HCT116 (cell line): ENCODE measurements at regions not wholly inside any gene's neighbourhood (a gene's known extent, or its start where the extent isn't known, plus 50 kb on each side); places are given as distances from the start of the nearest gene placed in this dataset.

Source experiments
- ATAC-seq: fragments of 200-7000 bp; cut with Tn5 transposase; 2 replicates; pipeline ENCODE4 v1.9.1; 2020; ENCODE audit warnings: mild to moderate bottlenecking, moderate library complexity
- BruUV-seq: library from RNA; stranded (reverse); fragments of 400-500 nt; replicated peaks from 2 replicates; lab custom pipeline; 2021; lab: Mats Ljungman, UMichigan
- CTCF ChIA-PET: fragments of 300-600 bp; sonication (Branson Sonifier 250); formaldehyde crosslinking; loops from one replicate; lab custom pipeline; 2021; ENCODE audit warnings: antibody characterized with exemption; lab: Charles Lee
- POLR2A ChIA-PET: fragments of 300-600, 350-600 bp; sonication (Branson Sonifier 250); formaldehyde crosslinking; loops from one replicate; lab custom pipeline; 2021; ENCODE audit warnings: antibody characterized with exemption; lab: Charles Lee
- RAD21 ChIA-PET, 2 experiments: fragments of 300-600 bp; sonication (Branson Sonifier 250); formaldehyde crosslinking; loops; one replicate each; lab custom pipeline; 2023; ENCODE audit warnings: low total read pairs in 2 of 2; ENCODE audit not compliant: uncharacterized antibody in 2 of 2, unreplicated experiment in 2 of 2, low non-redundant PET in 1 of 2; lab: Charles Lee
- DNase-seq: peaks from one replicate; pipeline ENCODE4 v3.0.0-alpha.2; 2010; ENCODE audit warnings: low read depth, low spot score
- H2AFZ ChIP-seq: fragments of 200-600 bp; shearing (Covaris generic), sonication (generic); 2 replicates; pipeline ENCODE4 v1.6.1; 2017; ENCODE audit warnings: low read depth, mixed run types, mixed read lengths, antibody characterized with exemption, low read length; ENCODE audit not compliant: poor library complexity, severe bottlenecking
- H3K27ac ChIP-seq: 2 replicates; pipeline ENCODE4 v1.5.1; 2012; ENCODE audit warnings: low read depth, low read length
- H3K27me3 ChIP-seq: fragments of 200-600 bp; sonication (generic); 2 replicates; pipeline ENCODE4 v1.6.1; 2016; ENCODE audit warnings: mixed run types, low read length, mixed read lengths; ENCODE audit not compliant: insufficient read depth
- H3K36me3 ChIP-seq, 2 experiments: fragments of 200-500 bp in 1 of 2; fragments of 200-600 bp in 1 of 2; sonication (Bioruptor generic) in 1 of 2; sonication (generic) in 1 of 2; 2 replicates each; pipeline versions ENCODE4 v1.5.1 to v1.6.1; 2014 to 2016; ENCODE audit warnings: low read length in 2 of 2, inconsistent platforms in 1 of 2, mixed read lengths in 1 of 2, mixed run types in 1 of 2; ENCODE audit not compliant: insufficient read depth in 2 of 2, control insufficient read depth in 1 of 2
- H3K4me1 ChIP-seq, 2 experiments: fragments of 200-600 bp in 1 of 2; sonication (generic) in 1 of 2; 2 replicates each; pipeline versions ENCODE4 v1.5.1 to v1.6.1; 2012 to 2017; ENCODE audit warnings: low read length in 2 of 2, inconsistent platforms in 1 of 2, mild to moderate bottlenecking in 1 of 2, mixed read lengths in 1 of 2, mixed run types in 1 of 2, moderate library complexity in 1 of 2; ENCODE audit not compliant: insufficient read depth in 2 of 2, control insufficient read depth in 1 of 2
- H3K4me2 ChIP-seq: fragments of 200-600 bp; sonication (generic); 2 replicates; pipeline ENCODE4 v1.6.1; 2017; ENCODE audit warnings: mixed run types, low read length, mixed read lengths
- H3K4me3 ChIP-seq, 2 experiments: fragments of 200-600 bp in 1 of 2; sonication (generic) in 1 of 2; replicated peaks in 1 of 2; 2 replicates each; pipeline ENCODE4 v1.5.1; 2011 to 2016; ENCODE audit warnings: low read length in 2 of 2, control low read depth in 1 of 2, low read depth in 1 of 2, mild to moderate bottlenecking in 1 of 2, mixed read lengths in 1 of 2, mixed run types in 1 of 2
- H3K79me2 ChIP-seq: fragments of 200-600 bp; sonication (generic); 2 replicates; pipeline ENCODE4 v1.6.1; 2017; ENCODE audit warnings: mild to moderate bottlenecking, mixed run types, low read length, moderate library complexity, mixed read lengths; ENCODE audit not compliant: insufficient read depth
- H3K9ac ChIP-seq: fragments of 200-600 bp; sonication (generic); 2 replicates; pipeline ENCODE4 v1.6.1; 2016; ENCODE audit warnings: low read length, mixed read lengths
- H3K9me2 ChIP-seq: fragments of 200-600 bp; sonication (generic), shearing (Covaris generic); 2 replicates; pipeline ENCODE4 v1.6.1; 2017; ENCODE audit warnings: mixed run types, mild to moderate bottlenecking, moderate library complexity; ENCODE audit not compliant: insufficient read depth
- H3K9me3 ChIP-seq, 2 experiments: fragments of 200-500 bp in 1 of 2; fragments of 200-600 bp in 1 of 2; sonication (Bioruptor generic) in 1 of 2; sonication (generic) in 1 of 2; 2 replicates each; pipeline ENCODE4 v1.6.1; 2014 to 2017; ENCODE audit warnings: low read length in 2 of 2, mixed read lengths in 2 of 2, inconsistent platforms in 1 of 2, low read depth in 1 of 2, mild to moderate bottlenecking in 1 of 2, mixed run types in 1 of 2, moderate library complexity in 1 of 2; ENCODE audit not compliant: control insufficient read depth in 1 of 2, insufficient read depth in 1 of 2
- H4K20me1 ChIP-seq: fragments of 200-600 bp; sonication (generic), shearing (Covaris generic); 2 replicates; pipeline ENCODE4 v1.6.1; 2017; ENCODE audit warnings: mixed run types, mild to moderate bottlenecking, moderate library complexity; ENCODE audit not compliant: insufficient read depth
- CBX3 ChIP-seq: IDR thresholded peaks from 2 replicates; pipeline ENCODE4 v1.6.1; 2012; ENCODE audit warnings: low read depth
- EGR1 ChIP-seq: IDR thresholded peaks from 2 replicates; pipeline ENCODE4 v1.6.1; 2012; ENCODE audit warnings: low read depth
- ELF1 ChIP-seq: IDR thresholded peaks from 2 replicates; pipeline ENCODE4 v1.6.1; 2012; ENCODE audit warnings: low read depth, borderline replicate concordance
- EZH2phosphoT487 ChIP-seq: fragments of 200-600 bp; IDR thresholded peaks from 2 replicates; pipeline ENCODE4 v1.6.1; 2018; ENCODE audit warnings: antibody characterized with exemption, borderline replicate concordance
- FOSL1 ChIP-seq: IDR thresholded peaks from 2 replicates; pipeline ENCODE4 v1.6.1; 2012; ENCODE audit warnings: low read depth
- JUND ChIP-seq: IDR thresholded peaks from 2 replicates; pipeline ENCODE4 v1.6.1; 2012
- POLR2A ChIP-seq: IDR thresholded peaks from 2 replicates; pipeline ENCODE4 v1.7.0; 2011; ENCODE audit warnings: borderline replicate concordance; ENCODE audit not compliant: insufficient read depth, insufficient read length; ENCODE audit errors: extremely low read depth
- RAD21 ChIP-seq: IDR thresholded peaks from 2 replicates; pipeline ENCODE4 v1.6.1; 2012; ENCODE audit warnings: low read depth, mild to moderate bottlenecking
- SIN3A ChIP-seq: IDR thresholded peaks from 2 replicates; pipeline ENCODE4 v1.6.1; 2012; ENCODE audit warnings: low read depth
- YY1 ChIP-seq: IDR thresholded peaks from 2 replicates; pipeline ENCODE4 v1.6.1; 2011; ENCODE audit warnings: low read length, low read depth, moderate library complexity, mild to moderate bottlenecking; ENCODE audit not compliant: insufficient replicate concordance; ENCODE audit errors: extremely low read depth
- ZNF274 ChIP-seq: fragments of 200-500 bp; sonication (Bioruptor generic); IDR thresholded peaks from 2 replicates; pipeline ENCODE4 v1.6.1; 2014; ENCODE audit warnings: mild to moderate bottlenecking, low read depth, low read length, inconsistent platforms
- intact Hi-C: fragments of 100-400 bp; cut with micrococcal nuclease; formaldehyde crosslinking; loops from 2 replicates; pipeline ENCODE4 v1.10.0; 2022
- TF ChIP-seq, protein P1 (sequence below): IDR thresholded peaks from 2 replicates; pipeline ENCODE4 v1.6.1; 2012; ENCODE audit warnings: low read depth

- peaks cover 8% of the 10 kb centered on the region; the same call in 1 of the 2 replicates for H3K27me3 ChIP-seq
- no TSS peak for BruUV-seq
- RAD21 ChIA-PET, result no interaction called here
- no peak for TF ChIP-seq EZH2phosphoT487
- no peak for TF ChIP-seq ZNF274
- no peak for TF ChIP-seq JUND
- H3K9me2 ChIP-seq, result no peaks in the 10 kb centered on the region
- no peaks in the 10 kb centered on the region for H3K36me3 ChIP-seq
- DNase-seq (no peak), ATAC-seq (no peak)
- H4K20me1 ChIP-seq, result no peaks in the 10 kb centered on the region; the same call in 1 of the 2 replicates
- no peaks in the 10 kb centered on the region for H3K4me1 ChIP-seq
- intact Hi-C loops, result no loop called here
- H3K4me2 ChIP-seq, result no peak overlapping the region
- H3K4me3 ChIP-seq, result no peak overlapping the region
- H3K9me3 ChIP-seq, result no peaks in the 10 kb centered on the region
- CTCF ChIA-PET, result no interaction called here
- H3K79me2 ChIP-seq, result no peaks in the 10 kb centered on the region
- POLR2A ChIA-PET, result no interaction called here
- no peak overlapping the region for H3K9ac ChIP-seq
- no peak overlapping the region for H3K27ac ChIP-seq
- no peak overlapping the region for H2AFZ ChIP-seq
These were observed 151.7 kb downstream of the SOD2 start for GRCh38 chr6:159541296-159541695.

DNA sequence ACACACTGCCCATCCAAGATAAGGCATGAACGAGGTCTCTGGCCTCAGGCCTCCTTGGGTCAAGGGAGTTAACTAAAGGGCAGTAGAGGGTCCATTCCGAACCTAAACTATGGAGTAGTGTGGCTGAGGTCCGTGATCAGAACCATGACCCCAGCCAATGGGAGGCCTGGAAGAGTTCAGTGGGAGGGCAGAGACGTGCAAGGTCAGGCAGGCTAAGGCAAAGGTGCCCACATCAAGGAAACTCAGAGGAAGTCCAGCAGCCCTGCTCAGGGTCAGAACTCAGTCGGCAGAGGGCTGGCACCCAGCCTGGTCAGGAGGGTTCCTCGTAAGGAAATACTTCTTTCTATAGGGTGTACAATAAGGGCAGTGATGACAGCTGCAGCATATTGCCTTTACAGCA is 152.2 kb downstream of the SOD2 start:
- no peak overlapping the region for H3K9ac ChIP-seq
- CTCF ChIA-PET, result interaction anchor here (1.3 kb wide), 2 partner anchors 15 to 20 kb away, joined by 3 to 4 read pairs; no protein-coding TSS in a partner anchor
- intact Hi-C loops, result no loop called here

More for the DNA sequence above, 152.2 kb downstream of the SOD2 start:
- H3K27ac ChIP-seq, result no peak overlapping the region
- BruUV-seq, result no TSS peak
- H4K20me1 ChIP-seq, result no peaks in the 10 kb centered on the region; the same call in 1 of the 2 replicates
- no peak overlapping the region for H3K4me3 ChIP-seq
- TF ChIP-seq YY1 (no peak), SIN3A (no peak), POLR2A (no peak), ELF1 (no peak), EGR1 (no peak), RAD21 (no peak), FOSL1 (no peak), EZH2phosphoT487 (no peak), CBX3 (no peak)
- TF ChIP-seq, protein P1, sequence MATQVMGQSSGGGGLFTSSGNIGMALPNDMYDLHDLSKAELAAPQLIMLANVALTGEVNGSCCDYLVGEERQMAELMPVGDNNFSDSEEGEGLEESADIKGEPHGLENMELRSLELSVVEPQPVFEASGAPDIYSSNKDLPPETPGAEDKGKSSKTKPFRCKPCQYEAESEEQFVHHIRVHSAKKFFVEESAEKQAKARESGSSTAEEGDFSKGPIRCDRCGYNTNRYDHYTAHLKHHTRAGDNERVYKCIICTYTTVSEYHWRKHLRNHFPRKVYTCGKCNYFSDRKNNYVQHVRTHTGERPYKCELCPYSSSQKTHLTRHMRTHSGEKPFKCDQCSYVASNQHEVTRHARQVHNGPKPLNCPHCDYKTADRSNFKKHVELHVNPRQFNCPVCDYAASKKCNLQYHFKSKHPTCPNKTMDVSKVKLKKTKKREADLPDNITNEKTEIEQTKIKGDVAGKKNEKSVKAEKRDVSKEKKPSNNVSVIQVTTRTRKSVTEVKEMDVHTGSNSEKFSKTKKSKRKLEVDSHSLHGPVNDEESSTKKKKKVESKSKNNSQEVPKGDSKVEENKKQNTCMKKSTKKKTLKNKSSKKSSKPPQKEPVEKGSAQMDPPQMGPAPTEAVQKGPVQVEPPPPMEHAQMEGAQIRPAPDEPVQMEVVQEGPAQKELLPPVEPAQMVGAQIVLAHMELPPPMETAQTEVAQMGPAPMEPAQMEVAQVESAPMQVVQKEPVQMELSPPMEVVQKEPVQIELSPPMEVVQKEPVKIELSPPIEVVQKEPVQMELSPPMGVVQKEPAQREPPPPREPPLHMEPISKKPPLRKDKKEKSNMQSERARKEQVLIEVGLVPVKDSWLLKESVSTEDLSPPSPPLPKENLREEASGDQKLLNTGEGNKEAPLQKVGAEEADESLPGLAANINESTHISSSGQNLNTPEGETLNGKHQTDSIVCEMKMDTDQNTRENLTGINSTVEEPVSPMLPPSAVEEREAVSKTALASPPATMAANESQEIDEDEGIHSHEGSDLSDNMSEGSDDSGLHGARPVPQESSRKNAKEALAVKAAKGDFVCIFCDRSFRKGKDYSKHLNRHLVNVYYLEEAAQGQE, result no peak
- TF ChIP-seq, all 23 proteins: peak for 0
- H3K79me2 ChIP-seq, result no peaks in the 10 kb centered on the region
- peaks cover 9% of the 10 kb centered on the region; the same call in 1 of the 2 replicates for H3K27me3 ChIP-seq
- no peak overlapping the region for H3K4me2 ChIP-seq
- no peaks in the 10 kb centered on the region for H3K4me1 ChIP-seq
- RAD21 ChIA-PET, result no interaction called here
- POLR2A ChIA-PET, result no interaction called here
- no peak overlapping the region for H2AFZ ChIP-seq
- H3K9me2 ChIP-seq, result no peaks in the 10 kb centered on the region
- DNase-seq, result no peak
- H3K36me3 ChIP-seq, result no peaks in the 10 kb centered on the region
- no peaks in the 10 kb centered on the region for H3K9me3 ChIP-seq
- no peak for ATAC-seq
